BE2C (cell line): ENCODE measurements at regions not wholly inside any gene's neighbourhood (a gene's known extent, or its start where the extent isn't known, plus 50 kb on each side); places are given as distances from the start of the nearest gene placed in this dataset.

Experiments used
- DNase-seq: peaks from one replicate; pipeline ENCODE4 v3.0.0-alpha.2; 2020
- H3K27me3 ChIP-seq: fragments of 250-450 bp; sonication (Bioruptor Pico); 2 replicates; pipeline ENCODE4 v1.5.1; 2020; ENCODE audit warnings: mild to moderate bottlenecking
- H3K36me3 ChIP-seq: fragments of 250-450 bp; sonication (Bioruptor Pico); 2 replicates; pipeline ENCODE4 v1.5.1; 2020; ENCODE audit warnings: mild to moderate bottlenecking
- H3K4me1 ChIP-seq: fragments of 250-450 bp; sonication (Bioruptor Pico); 2 replicates; pipeline ENCODE4 v1.5.1; 2020
- H3K4me3 ChIP-seq: 2 replicates; pipeline ENCODE4 v1.5.1; 2011; ENCODE audit warnings: low read depth, low read length
- H3K9me3 ChIP-seq: fragments of 250-450 bp; sonication (Bioruptor Pico); 2 replicates; pipeline ENCODE4 v1.5.1; 2020
- TF ChIP-seq, protein P1 (sequence below): IDR thresholded peaks from 2 replicates; pipeline ENCODE4 v1.5.1; 2012; ENCODE audit warnings: mild to moderate bottlenecking, low read depth, low read length

DNA sequence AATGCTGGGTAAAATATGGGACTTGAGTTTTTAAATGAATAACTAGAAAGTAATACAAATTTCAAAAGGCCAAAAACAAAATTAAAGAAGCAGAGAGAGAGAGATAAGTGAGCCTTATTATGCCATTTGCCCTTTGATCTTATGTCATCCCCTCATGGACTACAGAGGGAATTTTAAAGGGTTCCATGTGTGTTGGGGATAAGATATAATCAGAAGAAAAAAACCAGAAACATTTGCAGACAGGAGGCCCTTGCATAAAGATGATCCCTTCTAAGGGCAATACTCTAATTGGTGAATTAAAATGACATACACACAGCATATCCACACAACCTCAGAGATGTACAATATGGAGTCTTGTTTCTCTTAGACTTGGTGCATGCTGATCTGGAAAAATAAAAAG, 406.6 kb upstream of the LARGE1 start:
- H3K36me3 ChIP-seq: no peaks in the 10 kb centered on the region
- no peaks in the 10 kb centered on the region; the same call in 1 of the 2 replicates for H3K9me3 ChIP-seq
- no peak overlapping the region for H3K4me3 ChIP-seq
- TF ChIP-seq, protein P1, sequence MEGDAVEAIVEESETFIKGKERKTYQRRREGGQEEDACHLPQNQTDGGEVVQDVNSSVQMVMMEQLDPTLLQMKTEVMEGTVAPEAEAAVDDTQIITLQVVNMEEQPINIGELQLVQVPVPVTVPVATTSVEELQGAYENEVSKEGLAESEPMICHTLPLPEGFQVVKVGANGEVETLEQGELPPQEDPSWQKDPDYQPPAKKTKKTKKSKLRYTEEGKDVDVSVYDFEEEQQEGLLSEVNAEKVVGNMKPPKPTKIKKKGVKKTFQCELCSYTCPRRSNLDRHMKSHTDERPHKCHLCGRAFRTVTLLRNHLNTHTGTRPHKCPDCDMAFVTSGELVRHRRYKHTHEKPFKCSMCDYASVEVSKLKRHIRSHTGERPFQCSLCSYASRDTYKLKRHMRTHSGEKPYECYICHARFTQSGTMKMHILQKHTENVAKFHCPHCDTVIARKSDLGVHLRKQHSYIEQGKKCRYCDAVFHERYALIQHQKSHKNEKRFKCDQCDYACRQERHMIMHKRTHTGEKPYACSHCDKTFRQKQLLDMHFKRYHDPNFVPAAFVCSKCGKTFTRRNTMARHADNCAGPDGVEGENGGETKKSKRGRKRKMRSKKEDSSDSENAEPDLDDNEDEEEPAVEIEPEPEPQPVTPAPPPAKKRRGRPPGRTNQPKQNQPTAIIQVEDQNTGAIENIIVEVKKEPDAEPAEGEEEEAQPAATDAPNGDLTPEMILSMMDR: no peak
- no peaks in the 10 kb centered on the region for H3K4me1 ChIP-seq
- no peak for DNase-seq
- H3K27me3 ChIP-seq: no peaks in the 10 kb centered on the region

DNA sequence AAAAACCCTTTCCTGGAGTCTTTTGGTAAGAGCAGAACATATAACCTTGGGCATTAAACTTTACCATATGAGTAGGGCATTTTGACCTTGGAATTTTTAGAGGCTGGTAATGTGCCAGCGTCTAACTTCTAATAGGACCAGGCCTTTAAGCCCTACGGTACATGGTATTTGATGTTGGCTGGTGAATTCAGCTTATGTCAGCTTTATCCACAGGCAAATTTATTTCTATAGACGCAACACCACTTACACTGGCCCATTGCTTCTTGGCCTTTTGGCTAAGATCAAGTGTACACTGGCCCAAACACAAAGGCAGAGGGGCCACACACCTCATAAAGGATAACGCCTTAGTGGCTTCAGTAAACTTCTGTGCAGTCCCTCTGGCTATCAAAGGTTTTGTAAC, 410.2 kb upstream of the LARGE1 start:
- TF ChIP-seq, protein P1: no peak
- Histone ChIP-seq H3K4me1 (no peaks in the 10 kb centered on the region), H3K4me3 (no peak overlapping the region), H3K36me3 (no peaks in the 10 kb centered on the region), H3K9me3 (no peaks in the 10 kb centered on the region), H3K27me3 (no peaks in the 10 kb centered on the region)
- DNase-seq: no peak

DNA sequence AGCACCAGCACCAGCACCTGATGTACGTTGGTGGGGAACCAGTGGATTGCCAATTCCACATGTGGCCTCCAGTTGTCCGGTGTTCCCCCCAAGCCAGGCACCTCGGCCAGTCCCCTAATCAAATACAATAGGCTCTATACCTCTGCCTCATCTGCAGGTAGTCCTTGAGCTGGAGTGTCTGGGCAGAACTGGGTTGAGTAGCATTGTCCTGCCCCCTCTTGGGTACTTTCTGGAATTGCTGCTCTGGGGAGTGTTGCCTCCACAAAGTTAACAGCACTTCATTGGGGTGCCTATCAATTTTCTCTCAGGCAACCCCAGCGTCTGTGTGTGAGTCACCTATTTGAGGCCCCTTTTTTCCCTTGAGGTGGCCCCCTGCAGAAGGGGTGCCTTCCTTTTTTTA, 413.0 kb upstream of the LARGE1 start:
- DNase-seq: no peak
- Histone ChIP-seq H3K4me1 (no peaks in the 10 kb centered on the region), H3K9me3 (no peaks in the 10 kb centered on the region), H3K27me3 (no peaks in the 10 kb centered on the region), H3K4me3 (no peak overlapping the region), H3K36me3 (no peaks in the 10 kb centered on the region)
- TF ChIP-seq, protein P1: no peak

DNA sequence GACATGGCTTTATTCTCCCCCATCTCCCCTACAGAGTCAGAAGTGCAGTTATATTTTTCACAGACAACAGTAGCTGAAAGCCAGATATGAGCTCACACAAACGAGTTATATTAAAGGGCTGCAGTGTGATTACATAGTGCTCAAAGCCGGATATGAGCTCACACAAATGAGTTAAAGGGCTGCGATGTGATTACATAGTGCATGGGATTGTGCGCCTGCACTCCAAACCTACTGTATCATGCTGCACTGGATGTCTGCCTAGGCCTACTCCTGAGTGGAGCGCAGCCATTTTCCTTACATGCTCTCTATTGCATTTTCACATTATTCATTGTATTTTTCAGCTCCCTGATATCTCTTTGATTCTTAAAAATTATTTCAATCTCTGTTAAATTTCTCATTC, 414.6 kb upstream of the LARGE1 start:
- no peak overlapping the region for H3K4me3 ChIP-seq

DNA sequence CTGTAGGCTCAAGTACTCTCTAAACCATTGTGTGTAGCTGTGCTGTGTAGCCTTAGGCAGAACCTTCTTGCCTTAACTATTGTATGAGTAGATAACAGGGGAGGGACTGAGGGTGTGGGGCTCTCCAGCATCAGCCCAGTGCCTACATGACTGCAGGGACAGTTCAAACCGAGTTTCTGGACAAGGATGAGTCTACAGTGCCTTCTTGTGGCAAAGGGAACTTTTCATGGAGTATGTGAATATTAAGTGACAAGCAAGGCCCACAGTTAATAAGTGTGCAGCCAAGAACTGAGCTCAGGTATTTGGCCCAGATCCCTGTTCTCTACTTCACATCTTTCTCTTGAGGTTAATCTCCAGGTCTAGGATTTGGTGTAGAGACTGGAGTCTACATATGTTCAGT, 424.4 kb upstream of the LARGE1 start:
- H3K4me1 ChIP-seq: no peaks in the 10 kb centered on the region
- H3K36me3 ChIP-seq: no peaks in the 10 kb centered on the region
- TF ChIP-seq, protein P1: no peak
- no peak for DNase-seq
- no peaks in the 10 kb centered on the region for H3K9me3 ChIP-seq
- no peaks in the 10 kb centered on the region for H3K27me3 ChIP-seq
- no peak overlapping the region for H3K4me3 ChIP-seq

More for the DNA sequence above, 414.6 kb upstream of the LARGE1 start:
- TF ChIP-seq, protein P1: no peak
- Histone ChIP-seq H3K36me3 (no peaks in the 10 kb centered on the region), H3K27me3 (no peaks in the 10 kb centered on the region), H3K4me1 (no peaks in the 10 kb centered on the region), H3K9me3 (no peaks in the 10 kb centered on the region; the same call in 1 of the 2 replicates)
- DNase-seq: no peak

DNA sequence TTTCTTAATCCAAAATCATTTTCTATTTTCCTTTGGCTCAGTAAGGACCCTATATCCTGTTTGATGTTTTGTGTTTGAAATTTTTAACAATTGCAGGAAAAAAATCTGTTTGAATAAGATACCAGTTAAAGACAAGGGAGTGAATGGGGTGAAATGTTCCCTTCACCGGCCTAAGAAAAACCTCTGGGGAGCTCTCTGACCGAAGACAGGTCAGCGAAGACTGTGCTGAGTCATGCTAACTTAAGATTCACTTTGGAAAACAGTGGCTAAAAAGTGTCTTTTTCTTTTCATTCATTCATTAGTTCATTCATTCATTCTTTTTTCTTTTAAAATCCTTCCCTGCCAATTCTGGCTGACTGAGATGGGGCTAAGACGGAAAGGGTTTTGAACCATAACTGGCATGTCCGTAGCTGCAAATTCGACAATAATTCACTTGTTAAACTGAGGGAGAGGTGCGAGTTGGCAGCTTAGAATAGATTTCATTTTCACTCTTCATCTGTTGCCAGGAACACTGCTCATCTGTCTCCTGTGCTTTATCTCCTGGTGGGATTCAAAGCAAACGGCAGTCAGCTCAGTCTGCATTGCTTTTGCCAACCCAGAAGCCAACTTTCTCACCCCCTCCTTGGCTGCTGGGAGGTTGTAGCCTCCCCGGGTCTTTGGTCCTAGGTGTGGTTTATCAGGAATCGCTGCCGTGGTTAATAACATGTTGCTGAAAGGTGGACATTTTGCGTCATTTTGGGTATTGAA, 434.0 kb upstream of the LARGE1 start:
- no peaks in the 10 kb centered on the region for H3K4me1 ChIP-seq
- H3K4me3 ChIP-seq: no peak overlapping the region
- H3K36me3 ChIP-seq: no peaks in the 10 kb centered on the region
- DNase-seq: no peak
- no peaks in the 10 kb centered on the region for H3K27me3 ChIP-seq
- TF ChIP-seq, protein P1: no peak
- no peaks in the 10 kb centered on the region; the same call in none of the 2 replicates for H3K9me3 ChIP-seq
